ENCODE measurements at regions not wholly inside any gene's neighbourhood (a gene's known extent, or its start where the extent isn't known, plus 50 kb on each side); places are given as distances from the start of the nearest gene placed in this dataset.

DNA sequence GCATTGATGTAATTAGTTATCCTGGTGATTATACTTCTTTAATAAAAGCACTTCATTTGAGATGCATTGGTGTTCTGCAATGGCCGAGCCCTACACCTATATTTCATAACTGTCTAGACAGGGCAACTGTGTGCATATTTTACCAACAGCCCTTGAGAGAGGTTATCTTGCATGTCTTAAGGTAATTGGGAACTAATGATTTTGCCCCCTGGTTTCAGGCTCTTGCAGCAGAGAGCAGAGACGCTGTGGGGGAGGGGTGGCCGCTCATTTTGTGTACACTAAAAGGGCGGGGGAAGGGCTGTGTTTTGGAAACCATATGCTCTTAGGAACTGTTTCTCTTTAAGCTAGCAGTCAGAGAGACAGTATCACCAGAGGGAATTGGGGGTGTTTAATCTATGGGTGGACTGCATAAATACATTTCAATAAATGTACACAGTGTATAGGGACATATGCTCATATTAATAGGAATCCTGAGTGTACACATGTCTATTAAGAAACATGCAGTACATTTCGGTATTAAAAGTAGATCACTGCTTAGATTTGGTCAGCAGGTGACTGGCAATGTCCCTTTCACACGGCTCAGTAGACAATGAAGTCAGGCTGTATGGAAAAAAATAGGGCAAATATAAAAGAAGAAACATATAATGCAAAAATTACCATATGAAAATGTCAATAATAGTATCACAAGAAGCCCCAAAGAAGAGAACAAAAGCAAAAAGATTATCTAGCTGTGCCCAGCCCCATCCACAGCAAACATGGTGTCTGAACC is 402.9 kb upstream of the CITED2 start:
- DNase-seq, result no peak

DNA sequence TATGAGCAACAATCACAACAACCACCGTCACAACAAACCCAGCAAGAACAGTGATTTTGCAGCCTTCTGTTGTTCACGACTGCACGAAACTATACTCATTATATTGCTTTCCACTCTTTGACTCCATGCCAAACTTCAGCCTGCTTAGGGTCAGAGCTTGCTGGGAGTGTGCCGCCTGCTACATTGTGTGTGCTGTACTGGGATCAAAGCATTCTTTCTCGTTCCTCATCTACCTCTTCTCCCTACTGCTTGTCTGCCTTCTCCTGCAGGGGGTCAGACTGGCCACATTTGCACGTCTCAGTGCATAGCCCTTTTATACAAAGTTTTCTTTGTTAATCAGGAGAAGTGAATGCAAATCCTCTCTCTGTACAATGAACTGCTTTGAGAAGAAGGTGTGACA is 401.6 kb upstream of the CITED2 start:
- DNase-seq, result no peak

DNA sequence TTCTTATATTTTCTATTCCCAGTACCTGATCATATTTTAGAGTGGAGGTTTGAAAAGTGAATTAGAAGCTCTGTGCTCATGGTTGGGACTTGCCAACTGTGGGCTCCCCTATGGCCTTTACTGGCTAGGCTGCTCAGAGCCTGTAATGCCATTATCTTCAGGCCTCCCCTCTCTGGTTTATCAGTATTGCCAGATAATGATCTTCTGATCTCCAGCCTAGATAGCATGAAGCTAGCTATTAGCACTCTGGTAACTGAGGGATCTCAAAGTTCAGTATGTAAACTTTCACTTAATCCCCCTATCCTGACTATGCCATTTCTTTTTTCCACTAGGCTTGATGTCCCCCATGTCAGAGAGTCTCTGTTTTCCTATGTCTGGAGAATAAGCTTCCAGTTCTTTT is 393.7 kb upstream of the CITED2 start:
- no peak for DNase-seq

DNA sequence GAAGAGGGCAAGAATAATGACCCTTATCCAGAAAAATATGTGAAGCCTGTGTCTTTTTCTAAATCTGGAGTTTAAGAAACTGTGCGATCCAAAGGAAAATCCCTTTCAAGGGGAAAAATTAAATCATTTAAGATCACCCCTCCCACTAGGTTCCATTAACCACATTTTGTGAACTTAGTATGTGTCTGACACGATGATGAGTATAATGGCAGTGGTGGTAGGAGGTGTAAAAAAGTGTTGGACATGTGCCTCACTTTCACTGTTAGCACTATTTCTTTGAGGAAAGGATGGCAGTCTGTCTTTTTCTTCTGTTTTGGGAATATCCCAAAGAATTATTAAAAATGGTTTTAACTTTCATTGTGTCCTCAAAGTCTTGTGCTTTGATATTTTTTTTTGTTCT is 392.3 kb upstream of the CITED2 start:
- no peak for DNase-seq

DNA sequence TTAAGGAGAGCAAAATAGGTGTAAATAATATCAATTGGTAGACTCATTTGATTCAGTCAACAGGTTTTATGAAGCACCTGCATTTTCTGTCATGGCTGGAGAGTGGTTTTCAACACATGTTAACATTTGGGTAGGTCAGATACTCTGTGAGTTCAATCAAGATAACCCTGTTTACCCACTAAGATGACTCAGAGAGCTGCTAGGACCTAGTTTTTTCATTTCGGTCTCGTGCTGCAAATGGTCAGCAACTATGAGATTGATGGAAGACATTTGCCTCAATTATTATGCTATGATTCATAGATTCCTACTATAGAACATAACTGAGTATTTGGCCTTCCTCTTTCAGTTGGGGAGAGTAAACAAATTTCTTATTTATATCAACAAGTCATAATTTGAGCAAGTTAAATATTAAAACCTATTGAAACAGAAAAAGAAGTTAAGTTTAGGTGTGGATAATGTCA is 391.4 kb upstream of the CITED2 start:
- DNase-seq, result no peak

DNA sequence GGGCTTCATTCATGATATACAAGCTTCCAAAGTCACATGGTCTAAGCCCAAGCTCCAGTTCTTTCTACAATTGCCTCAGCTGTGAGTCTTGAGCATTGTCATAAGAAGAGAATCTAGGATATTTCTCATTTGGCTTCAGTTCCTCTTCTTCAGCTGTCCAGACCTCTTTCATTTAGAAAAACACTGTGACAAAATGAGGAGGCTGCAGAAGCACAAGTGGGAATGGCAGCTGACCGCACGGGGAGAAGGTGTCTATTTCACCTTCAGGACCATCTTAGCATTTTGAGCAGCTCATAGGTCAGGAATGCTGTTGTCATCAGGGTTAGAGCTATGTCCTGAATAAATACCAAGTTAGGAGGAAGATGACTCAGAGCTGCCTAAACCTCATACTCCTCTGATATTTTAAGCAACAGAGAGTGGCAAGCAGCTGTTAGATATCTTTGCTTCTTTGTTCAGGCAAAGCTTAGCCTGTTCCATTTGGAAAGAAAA is 390.1 kb upstream of the CITED2 start:
- no peak for DNase-seq

DNA sequence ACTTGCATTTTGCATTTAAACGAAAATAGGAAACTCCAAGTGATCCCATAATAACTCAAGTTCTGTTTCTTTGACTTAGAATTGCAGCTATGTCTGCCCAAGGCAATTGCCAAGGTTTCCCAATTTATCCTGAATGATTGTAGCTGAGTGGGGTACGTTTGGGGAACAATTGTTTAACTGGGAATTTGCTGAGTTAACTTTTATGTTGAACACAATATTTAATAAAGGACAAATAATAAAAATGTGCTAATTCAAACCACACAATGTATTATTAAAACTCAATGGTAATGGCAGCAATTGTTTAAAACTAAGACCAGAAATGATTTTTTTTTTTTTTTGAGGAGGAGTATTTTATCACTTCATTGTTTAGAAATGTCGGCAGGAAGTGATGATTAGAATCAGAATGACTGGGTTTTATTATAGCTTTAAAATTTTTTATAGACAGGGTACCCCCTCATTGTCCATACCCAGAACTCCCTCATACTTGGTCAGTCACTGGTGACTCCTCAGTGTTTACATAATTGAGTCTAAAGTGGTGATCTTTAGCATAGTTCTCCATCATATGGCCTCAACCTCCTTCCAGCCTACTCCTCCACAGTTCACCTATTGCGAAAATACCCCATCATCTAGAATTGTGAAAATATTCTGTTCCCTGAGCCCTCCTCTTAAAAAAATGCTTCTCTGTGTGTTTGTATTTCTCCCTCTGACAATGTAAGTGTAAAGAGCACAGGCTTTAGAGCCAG is 389.2 kb upstream of the CITED2 start:
- no peak for DNase-seq

DNA sequence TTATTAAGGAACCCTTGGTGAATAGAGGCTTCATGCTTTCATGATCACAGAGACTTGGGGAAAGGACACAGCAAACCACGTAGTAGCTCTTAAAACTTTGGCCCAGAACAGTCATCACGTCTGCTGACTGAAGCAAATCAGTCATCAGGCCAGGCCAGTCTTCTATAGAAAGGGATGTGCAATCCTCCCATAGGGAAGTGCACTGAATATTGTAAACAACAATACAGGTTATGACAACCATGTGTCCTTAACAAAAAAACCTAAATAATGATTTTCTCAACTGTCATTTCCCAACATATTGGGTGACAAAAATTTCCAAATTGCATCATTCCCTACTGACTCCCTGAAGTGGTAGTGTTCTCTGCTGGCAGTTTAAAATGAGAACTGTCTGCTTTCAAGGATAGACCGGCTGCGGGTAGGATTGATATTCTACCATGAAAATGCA is 388.2 kb upstream of the CITED2 start:
- DNase-seq, result no peak

DNA sequence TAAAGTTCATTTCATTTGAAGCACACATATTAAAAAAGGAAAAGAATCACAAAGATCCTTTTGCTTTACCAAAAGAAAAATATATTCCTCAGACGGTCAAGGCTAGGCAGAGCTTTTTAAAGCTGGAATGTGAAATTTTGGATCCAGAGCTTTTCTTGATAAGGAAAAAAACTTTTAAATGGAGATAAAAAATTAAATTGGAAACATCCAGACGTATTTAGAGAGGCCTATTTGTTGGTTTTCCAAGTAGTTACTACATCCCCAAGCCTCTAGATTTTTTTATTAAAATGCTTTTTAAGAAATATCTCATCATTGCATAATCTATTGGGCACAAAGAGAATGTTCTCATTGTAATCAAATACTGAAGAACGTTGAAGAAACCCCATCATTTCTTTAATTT is 385.7 kb upstream of the CITED2 start:
- DNase-seq, result no peak

DNA sequence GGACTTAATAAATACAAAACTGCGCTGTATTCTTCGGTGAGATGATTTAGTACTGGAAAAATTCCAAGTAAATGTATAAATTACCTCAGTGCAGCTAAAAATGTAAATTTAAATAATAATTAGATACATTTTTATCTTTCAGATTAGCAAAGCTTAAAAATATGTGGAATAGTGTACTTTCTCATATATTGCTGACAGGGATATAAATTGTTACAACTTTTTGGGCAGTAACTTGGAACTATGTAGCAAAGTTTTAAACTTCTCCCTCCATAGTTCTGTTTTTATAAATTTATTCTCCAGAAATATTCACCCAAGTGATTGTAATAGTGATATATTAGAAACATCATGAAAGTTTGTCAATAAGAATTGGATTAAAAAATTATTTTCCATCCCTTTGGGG is 384.6 kb upstream of the CITED2 start:
- DNase-seq, result no peak

DNA sequence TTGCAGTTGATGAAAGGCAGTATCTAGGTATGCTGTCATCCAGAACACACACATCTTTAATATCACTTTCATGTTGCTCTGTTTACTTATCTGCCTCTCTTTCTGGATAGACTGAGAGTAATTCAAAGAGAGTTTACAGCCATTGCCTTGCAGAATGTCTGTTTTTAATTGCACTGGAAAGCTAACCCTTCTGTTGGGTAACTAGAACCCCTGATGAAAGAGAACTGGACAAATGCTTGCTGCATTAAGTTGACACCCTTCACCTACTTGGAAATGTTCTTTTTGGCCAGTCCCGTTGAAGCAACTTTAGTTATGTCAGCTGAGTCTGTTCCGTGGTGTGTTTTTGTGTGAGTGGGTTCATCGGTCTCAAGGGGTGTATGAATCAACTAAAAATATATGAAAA is 383.8 kb upstream of the CITED2 start:
- no peak for DNase-seq

DNA sequence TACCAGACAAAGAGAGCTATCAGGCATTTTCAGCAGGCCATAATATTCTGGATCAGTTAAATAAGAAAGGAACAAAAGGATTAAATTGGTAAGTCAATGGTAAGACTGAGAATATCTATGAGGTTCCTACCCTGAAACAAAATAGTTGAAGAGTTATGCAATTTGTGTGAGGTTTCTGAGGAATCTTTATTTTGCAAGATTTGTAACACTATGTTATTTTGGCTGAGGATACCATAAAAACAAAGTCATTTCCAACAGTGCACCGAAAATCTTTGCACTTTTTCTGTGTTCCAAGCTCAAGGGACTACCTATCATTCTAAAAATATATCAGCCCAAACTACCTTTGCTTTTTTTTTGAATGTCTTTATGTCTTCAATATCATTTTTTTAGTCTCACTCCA is 383.3 kb upstream of the CITED2 start:
- no peak for DNase-seq

DNA sequence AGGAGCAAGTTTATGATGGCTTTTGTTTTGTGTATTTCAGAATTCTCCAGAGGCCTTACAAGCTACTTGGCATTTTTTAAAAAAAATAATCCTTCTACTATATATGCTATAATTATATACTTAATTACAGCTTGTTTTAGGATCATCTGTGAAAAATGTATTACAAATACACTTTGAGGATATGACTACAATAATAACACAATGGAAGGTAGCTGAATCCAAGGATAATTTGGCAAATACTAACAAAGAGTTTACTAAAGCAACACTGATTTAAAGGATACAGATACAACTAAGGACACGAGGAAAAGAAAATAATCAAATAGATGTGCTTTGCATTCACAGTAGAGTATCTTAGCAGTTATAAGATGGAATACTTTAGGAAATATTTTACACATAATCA is 381.9 kb upstream of the CITED2 start:
- no peak for DNase-seq

DNA sequence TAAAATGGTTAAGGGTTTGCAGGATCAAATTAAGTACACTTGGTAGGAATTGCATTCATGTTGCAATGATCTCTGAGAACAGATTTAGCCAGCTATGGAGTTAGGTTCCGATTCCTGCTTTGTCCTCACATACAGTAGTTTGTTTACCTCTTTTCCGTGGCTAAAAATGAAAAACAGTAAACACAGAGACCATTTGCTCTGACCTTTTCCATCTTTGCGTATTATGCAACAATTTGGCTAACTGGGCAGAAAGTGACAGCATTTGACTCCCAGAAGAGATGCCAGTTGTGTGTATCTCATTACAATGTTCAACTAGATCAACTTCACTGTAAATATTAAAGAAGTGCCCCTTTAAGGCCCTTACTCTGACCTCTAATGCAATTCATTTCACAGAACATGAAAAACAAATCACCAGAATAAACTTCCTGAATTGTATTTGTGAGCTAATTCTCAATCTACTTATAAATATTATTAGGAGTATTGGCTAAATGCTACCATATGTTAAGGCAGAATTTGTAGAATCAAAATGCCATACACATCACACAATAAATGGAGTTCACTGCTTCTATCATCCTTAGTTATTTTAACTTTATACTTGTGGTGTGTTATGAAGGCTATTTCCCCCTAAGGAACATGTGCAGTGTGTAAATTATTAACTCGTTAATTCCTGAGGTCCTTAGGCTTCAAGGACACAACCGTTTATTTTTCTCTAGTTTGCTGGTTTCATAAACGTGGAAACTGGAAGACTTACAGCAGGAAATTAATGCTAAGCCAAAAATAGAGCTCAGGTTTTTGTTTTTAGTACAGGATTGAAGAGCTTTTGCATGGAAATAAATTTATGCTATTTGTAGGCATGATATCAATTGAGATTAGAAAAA is 380.7 kb upstream of the CITED2 start:
- no peak for DNase-seq

DNA sequence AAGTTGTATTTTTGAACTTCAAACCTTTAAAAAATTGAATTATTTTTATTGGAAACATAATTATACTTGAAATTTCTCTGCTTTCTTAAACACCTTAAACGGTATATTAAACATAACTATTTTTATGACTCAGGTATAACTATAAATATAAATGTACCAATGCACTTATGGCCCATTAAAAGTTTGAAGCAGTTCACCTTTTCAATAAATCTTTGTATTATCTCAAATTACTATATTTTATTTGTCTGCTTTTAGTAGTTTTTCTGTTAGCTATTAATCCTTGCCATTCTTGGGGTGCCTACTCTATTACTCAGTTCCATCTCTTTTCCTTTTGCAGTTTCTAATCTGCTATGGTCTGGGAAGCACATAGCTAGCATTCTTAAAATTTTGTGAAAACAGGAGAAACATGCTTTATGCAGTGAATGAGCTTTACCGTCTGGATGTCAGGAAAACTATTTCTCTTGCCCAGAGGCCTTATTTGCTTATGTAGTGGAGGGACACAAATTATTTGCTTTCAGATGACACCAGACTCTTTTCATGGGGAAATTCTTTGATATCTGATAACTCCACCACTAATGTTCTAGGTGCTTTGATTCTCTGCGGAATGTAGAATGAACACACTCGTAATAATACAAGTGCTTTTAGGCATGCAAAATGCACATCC is 378.9 kb upstream of the CITED2 start:
- DNase-seq, result no peak

DNA sequence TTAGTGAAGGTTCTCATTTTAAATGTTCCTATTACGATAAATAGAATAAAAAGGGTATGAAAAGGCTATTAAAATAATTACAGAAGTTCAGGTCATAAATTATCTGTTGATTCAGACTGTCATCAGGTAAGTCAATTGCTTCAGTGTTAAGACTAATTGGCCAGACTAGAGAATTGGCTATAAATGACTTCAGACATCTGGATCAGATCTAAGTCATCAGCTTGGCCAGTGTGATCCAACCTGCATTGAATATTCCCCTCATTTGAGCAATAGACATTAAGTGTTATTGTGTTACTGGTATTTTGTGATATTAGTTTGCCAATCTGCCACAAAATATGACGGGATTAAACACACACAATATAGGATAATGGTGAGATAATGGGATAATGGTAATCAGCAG is 377.6 kb upstream of the CITED2 start:
- DNase-seq, result no peak

DNA sequence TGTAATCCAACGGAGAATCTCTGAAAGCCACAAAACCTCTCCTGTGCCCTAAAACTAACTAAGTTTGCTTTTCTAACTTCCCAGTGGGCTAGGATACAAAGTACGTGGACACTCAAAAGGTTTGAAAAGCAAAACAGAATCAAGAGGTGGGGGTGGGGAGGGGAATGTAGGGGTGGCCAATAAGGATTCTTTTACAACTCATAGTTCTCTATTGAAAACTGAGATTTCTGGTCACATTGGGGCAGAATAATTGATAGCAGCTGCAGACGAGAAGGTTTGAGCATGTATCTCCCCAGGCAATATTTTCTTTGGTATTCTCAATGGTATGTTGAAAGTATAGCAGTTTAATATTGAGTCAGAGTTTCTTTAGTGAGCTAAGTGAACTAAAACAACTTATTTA is 376.7 kb upstream of the CITED2 start:
- DNase-seq, result no peak

DNA sequence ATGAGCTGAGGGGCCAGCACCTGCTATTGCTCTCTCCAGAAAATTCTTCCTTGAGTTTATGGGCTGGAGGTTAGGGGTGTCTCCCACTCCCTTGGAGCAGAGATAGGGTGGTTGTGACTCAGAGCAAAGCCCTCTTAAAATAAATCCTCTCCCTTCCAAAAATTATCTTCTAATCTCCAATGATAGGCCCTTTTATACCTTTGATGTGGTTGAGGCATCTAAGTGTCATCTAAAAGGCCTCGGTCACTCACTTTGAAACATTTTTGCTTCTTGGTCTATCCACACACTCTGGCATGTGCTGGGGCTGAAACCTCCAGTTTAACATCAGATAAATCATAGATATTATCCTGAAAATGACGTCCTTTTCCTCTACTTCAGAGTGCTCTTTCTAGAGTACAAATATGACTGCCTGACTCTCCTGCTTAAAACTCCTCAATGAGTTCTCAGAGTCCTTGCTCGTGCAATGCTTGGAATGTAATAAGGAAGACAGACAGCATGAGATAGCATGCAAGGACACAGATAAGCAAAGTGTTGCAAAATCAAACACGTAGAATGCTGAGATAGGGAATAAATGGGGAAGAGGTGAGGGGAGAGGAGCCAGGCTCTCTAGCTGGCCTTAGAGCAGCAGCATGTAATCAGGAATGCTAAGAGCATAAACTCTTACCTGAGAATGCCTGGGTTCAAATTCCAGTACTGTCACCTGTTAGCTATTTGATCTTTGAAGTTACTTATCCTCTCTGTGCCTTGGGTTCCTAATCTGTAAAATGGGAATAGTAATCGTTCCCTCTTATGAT is 374.1 kb upstream of the CITED2 start:
- no peak for DNase-seq

DNA sequence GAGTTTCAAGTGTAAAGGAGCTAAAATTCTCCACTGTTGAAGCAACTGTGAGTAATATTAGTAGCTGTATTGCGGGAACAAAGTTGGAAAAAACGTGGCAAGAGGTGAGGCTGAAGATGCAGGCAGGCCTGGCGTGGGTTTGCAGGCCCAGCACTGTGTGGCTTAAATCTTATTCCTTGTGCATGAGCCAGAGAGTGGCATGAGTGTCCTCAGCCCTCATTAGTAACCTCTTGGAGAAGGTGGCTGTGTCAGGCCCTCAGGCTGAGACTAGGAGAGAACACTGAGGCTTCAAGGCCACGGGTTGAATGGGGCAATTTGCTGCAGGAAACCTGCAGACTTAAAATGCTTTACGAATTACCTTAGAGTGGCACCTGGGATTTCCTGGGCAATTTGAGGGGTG is 372.7 kb upstream of the CITED2 start:
- DNase-seq, result no peak

DNA sequence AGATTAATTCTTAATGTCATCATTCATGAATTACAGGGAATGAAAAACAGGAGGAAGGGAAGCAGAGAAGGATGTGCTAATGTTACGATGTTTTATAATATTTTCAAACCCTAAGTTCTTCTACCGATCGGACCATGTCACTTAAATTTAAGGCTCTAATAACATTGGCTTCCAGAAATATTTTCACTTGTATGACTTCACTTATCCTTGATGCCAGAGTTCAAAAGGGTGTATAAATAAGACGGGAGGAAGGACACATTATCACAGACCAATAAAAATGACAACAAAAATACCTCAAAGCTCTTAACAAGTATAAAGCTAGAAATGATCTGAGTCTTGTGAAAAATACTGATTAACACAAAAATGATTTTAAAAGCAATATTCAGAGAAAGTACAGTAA is 370.4 kb upstream of the CITED2 start:
- no peak for DNase-seq

DNA sequence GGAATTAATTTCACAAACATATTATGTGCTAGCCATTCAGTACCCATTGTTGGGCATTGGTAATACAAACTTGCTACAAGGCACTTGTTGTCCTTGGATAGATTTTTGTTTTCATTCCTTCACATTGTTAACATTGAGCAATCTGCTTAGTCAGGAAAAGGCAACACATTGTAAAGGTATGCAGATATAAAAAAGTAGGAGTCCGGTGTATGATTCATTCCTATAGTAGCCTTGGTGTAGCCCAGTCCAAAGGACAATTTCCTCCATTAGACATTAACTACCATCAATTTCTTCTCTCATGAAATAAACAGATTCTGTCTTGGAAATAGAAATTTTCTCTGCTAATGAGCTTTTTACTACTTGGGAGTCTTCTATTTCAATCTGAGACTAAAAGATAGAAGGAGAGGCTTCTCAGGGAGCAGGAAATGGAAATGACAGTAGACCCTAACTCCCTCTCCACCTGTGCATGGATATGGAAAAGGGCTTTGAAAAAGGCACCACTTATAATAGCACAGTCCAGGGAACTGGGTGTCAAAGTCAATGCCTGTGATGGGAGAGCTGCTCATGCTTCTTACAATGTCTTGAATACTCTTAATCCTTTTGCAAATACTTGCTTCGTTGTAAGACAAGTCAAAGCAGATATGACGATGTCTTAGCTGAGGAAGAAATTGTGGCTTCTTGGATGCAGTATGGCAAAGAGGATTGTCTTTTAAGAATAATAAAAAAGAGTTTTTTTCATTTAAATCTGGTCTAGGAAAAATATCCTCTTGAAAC is 369.4 kb upstream of the CITED2 start:
- DNase-seq, result no peak
